KMS-11 (cell line): ENCODE measurements at regions not wholly inside any gene's neighbourhood (a gene's known extent, or its start where the extent isn't known, plus 50 kb on each side); places are given as distances from the start of the nearest gene placed in this dataset.

Source experiments
- H2AFZ ChIP-seq: fragments of 200-600 bp; sonication (generic); 2 replicates; pipeline ENCODE4 v1.6.1; 2016; ENCODE audit warnings: antibody characterized with exemption, mixed run types, low read depth
- H3K27ac ChIP-seq: fragments of 200-600 bp; sonication (generic); 2 replicates; pipeline ENCODE4 v1.6.1; 2016; ENCODE audit warnings: mild to moderate bottlenecking, mixed run types
- H3K27me3 ChIP-seq: fragments of 200-600 bp; sonication (generic); 2 replicates; pipeline ENCODE4 v1.6.1; 2017; ENCODE audit warnings: mild to moderate bottlenecking, low read depth, mixed run types, moderate library complexity; ENCODE audit not compliant: insufficient read depth
- H3K36me3 ChIP-seq: fragments of 200-600 bp; sonication (generic); 2 replicates; pipeline ENCODE4 v1.6.1; 2017; ENCODE audit warnings: mild to moderate bottlenecking, mixed run types; ENCODE audit not compliant: insufficient read depth
- H3K4me1 ChIP-seq: fragments of 200-600 bp; sonication (generic); 2 replicates; pipeline ENCODE4 v1.6.1; 2016; ENCODE audit warnings: mild to moderate bottlenecking, low read depth, mixed run types; ENCODE audit not compliant: poor library complexity, severe bottlenecking
- H3K4me2 ChIP-seq: fragments of 200-600 bp; sonication (generic); 2 replicates; pipeline ENCODE4 v1.7.0; 2016; ENCODE audit warnings: mild to moderate bottlenecking, mixed run types
- H3K4me3 ChIP-seq: fragments of 200-600 bp; sonication (generic); IDR thresholded peaks from 2 replicates; pipeline ENCODE4 v1.6.1; 2017; ENCODE audit warnings: low read depth, low read length, mixed read lengths; ENCODE audit not compliant: insufficient read depth
- H3K79me2 ChIP-seq: fragments of 200-600 bp; sonication (generic); 2 replicates; pipeline ENCODE4 v1.6.1; 2016; ENCODE audit warnings: low read depth, mixed run types; ENCODE audit not compliant: insufficient read depth
- H3K9ac ChIP-seq: fragments of 200-600 bp; sonication (generic); 2 replicates; pipeline ENCODE4 v1.6.1; 2016; ENCODE audit warnings: mild to moderate bottlenecking, mixed run types
- H4K20me1 ChIP-seq: fragments of 200-600 bp; sonication (generic); 2 replicates; pipeline ENCODE4 v1.6.1; 2016; ENCODE audit warnings: mild to moderate bottlenecking, mixed run types; ENCODE audit not compliant: insufficient read depth
- TF ChIP-seq, protein P1 (sequence below): fragments of 200-600 bp; sonication (generic); conservative IDR thresholded peaks from 2 replicates; pipeline ENCODE4 v1.6.1; 2017; ENCODE audit warnings: low read depth, mild to moderate bottlenecking, antibody characterized with exemption, low read length, moderate library complexity, mixed read lengths

DNA sequence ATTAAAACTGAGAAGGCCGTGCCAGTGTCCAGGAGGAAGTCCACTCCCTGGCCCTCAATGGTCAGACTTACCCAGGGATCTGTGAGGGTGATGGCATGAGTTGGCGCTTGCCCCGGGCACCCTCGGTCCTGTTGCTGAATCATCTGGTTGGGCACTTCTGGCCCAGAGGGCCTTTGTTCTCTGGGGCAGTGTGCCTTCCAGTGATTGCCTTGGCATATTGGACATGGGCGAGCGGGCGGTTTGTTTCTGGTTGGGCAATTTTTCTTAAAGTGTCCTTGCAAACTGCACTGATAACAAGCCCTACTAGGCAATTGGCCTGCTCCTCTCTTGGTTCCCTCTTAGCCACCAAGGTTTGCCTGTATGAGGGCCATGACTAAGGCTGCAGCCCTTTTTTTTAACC, 69.5 kb upstream of the ZDHHC17 start:
- TF ChIP-seq, protein P1, sequence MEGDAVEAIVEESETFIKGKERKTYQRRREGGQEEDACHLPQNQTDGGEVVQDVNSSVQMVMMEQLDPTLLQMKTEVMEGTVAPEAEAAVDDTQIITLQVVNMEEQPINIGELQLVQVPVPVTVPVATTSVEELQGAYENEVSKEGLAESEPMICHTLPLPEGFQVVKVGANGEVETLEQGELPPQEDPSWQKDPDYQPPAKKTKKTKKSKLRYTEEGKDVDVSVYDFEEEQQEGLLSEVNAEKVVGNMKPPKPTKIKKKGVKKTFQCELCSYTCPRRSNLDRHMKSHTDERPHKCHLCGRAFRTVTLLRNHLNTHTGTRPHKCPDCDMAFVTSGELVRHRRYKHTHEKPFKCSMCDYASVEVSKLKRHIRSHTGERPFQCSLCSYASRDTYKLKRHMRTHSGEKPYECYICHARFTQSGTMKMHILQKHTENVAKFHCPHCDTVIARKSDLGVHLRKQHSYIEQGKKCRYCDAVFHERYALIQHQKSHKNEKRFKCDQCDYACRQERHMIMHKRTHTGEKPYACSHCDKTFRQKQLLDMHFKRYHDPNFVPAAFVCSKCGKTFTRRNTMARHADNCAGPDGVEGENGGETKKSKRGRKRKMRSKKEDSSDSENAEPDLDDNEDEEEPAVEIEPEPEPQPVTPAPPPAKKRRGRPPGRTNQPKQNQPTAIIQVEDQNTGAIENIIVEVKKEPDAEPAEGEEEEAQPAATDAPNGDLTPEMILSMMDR = no peak
- Histone ChIP-seq H3K27me3 (no peaks in the 10 kb centered on the region), H3K36me3 (no peaks in the 10 kb centered on the region), H2AFZ (no peak overlapping the region), H3K4me3 (no peak overlapping the region), H3K4me2 (no peak overlapping the region), H3K27ac (no peak overlapping the region), H3K9ac (no peak overlapping the region), H4K20me1 (no peaks in the 10 kb centered on the region), H3K79me2 (no peaks in the 10 kb centered on the region), H3K4me1 (no peaks in the 10 kb centered on the region)

DNA sequence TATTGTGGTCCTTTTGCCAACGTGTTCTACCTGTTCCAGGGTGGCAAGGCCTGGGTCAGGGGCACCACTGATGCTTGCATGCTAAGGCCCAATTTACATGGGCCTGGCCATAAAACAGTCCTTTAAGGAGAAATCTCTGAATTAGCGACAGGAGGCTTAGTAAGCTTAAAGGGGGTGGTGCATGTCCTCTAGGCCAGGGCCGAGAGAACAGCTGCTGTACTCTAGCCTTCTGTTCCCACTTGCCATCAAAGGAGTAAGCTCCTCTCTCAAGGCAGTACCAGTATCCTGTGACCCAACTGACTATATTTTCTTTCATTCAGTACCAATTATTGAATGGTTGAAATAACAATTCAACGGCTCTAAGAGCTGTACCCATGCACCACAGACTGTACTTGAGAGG, 67.7 kb upstream of the ZDHHC17 start:
- H3K4me2 ChIP-seq = no peak overlapping the region

DNA sequence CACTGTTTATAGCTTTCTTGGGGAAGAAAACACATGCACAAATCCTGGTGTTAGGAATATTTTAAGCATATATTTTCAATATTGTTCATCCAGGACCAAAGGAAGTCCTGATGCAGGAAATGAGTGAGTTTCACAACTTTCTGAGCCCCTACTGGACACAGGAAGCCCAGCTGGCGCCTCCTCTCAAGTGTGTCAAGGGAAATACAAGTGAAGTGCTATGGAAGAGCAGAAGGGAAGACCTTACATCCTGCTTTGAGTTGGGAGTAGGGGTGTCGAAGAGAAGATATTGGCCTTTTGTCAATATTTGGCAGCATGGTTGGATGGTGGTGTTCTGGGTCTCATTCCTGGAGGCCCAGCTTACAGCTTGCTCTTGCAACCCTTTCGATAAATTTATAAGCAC, 66.1 kb upstream of the ZDHHC17 start:
- H2AFZ ChIP-seq = no peak overlapping the region
- H3K79me2 ChIP-seq = no peaks in the 10 kb centered on the region
- no peaks in the 10 kb centered on the region for H3K4me1 ChIP-seq
- no peak overlapping the region for H3K9ac ChIP-seq
- TF ChIP-seq, protein P1 = no peak
- H3K36me3 ChIP-seq = no peaks in the 10 kb centered on the region
- no peak overlapping the region for H3K27ac ChIP-seq
- H4K20me1 ChIP-seq = no peaks in the 10 kb centered on the region
- H3K4me2 ChIP-seq = no peak overlapping the region
- no peaks in the 10 kb centered on the region for H3K27me3 ChIP-seq
- H3K4me3 ChIP-seq = no peak overlapping the region

More for the DNA sequence above, 67.7 kb upstream of the ZDHHC17 start:
- Histone ChIP-seq H3K36me3 (no peaks in the 10 kb centered on the region), H3K4me1 (no peaks in the 10 kb centered on the region), H2AFZ (no peak overlapping the region), H3K79me2 (no peaks in the 10 kb centered on the region), H4K20me1 (no peaks in the 10 kb centered on the region), H3K27me3 (no peaks in the 10 kb centered on the region), H3K27ac (no peak overlapping the region), H3K4me3 (no peak overlapping the region), H3K9ac (no peak overlapping the region)
- TF ChIP-seq, protein P1 = no peak

DNA sequence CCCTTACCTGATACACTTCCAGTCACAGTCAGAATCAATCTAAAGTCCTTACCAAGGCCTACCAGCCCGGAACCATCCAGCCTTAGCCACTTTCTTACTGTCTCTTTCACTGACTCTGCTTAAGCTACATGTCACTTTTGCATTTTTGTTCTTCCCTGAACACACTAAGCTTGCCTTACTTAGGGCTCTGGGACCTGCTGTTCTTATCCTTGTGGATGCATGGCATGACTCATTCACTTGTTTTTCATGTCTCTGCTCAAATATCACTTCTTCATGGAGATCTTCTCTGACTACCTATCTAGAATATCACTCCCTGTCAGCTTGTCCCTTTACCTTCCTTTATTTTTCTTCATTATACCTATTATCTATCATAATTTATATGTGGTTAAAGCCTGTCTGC, 65.6 kb upstream of the ZDHHC17 start:
- Histone ChIP-seq H3K9ac (no peak overlapping the region), H3K4me1 (no peaks in the 10 kb centered on the region), H3K4me3 (no peak overlapping the region), H3K27me3 (no peaks in the 10 kb centered on the region), H4K20me1 (no peaks in the 10 kb centered on the region), H3K4me2 (no peak overlapping the region), H3K36me3 (no peaks in the 10 kb centered on the region), H3K27ac (no peak overlapping the region), H2AFZ (no peak overlapping the region), H3K79me2 (no peaks in the 10 kb centered on the region)
- TF ChIP-seq, protein P1 = no peak
